OCI-LY1 (cell line): ENCODE measurements at regions not wholly inside any gene's neighbourhood (a gene's known extent, or its start where the extent isn't known, plus 50 kb on each side); places are given as distances from the start of the nearest gene placed in this dataset.

ENCODE experiments used
- EZH2 ChIP-seq: fragments of 200-600 bp; sonication (generic), shearing (Covaris generic); IDR thresholded peaks from 2 replicates; pipeline ENCODE4 v1.8.0; 2017; ENCODE audit warnings: borderline replicate concordance, mixed run types, mild to moderate bottlenecking, antibody characterized with exemption, low read length, moderate library complexity, mixed read lengths
- TF ChIP-seq, protein P1 (sequence below): fragments of 200-600 bp; sonication (generic), shearing (Covaris generic); IDR thresholded peaks from 2 replicates; pipeline ENCODE4 v1.5.1; 2017; ENCODE audit warnings: mild to moderate bottlenecking, antibody characterized with exemption, low read length, moderate library complexity, mixed read lengths

DNA sequence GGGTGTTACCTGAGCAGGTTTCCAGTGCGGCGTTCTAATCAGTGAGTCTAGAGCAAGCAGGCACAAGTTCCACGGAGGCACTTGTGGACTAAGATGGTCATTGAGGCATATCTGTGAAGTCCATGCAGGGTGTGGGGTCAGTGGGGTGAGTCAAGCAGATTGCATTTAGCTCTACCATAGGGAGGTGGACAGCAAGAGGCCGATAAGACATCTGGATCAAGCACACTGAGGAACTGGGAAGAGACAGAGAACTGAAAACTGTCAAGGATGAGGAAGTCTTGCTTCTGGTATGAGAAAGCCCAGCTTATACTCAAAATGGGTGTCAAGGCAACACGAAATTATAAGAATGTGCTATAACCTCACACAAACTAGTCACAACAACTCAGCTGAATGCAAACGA is 61.2 kb upstream of the SLC39A10 start:
- TF ChIP-seq, protein P1, sequence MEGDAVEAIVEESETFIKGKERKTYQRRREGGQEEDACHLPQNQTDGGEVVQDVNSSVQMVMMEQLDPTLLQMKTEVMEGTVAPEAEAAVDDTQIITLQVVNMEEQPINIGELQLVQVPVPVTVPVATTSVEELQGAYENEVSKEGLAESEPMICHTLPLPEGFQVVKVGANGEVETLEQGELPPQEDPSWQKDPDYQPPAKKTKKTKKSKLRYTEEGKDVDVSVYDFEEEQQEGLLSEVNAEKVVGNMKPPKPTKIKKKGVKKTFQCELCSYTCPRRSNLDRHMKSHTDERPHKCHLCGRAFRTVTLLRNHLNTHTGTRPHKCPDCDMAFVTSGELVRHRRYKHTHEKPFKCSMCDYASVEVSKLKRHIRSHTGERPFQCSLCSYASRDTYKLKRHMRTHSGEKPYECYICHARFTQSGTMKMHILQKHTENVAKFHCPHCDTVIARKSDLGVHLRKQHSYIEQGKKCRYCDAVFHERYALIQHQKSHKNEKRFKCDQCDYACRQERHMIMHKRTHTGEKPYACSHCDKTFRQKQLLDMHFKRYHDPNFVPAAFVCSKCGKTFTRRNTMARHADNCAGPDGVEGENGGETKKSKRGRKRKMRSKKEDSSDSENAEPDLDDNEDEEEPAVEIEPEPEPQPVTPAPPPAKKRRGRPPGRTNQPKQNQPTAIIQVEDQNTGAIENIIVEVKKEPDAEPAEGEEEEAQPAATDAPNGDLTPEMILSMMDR, result no peak
- TF ChIP-seq EZH2, result no peak
